IPS-18c (cell line): ENCODE measurements at regions not wholly inside any gene's neighbourhood (a gene's known extent, or its start where the extent isn't known, plus 50 kb on each side); places are given as distances from the start of the nearest gene placed in this dataset.

ENCODE experiments used
- H3K4me3 ChIP-seq: 2 replicates; pipeline ENCODE4 v1.7.0; 2013; ENCODE audit warnings: low read depth, mild to moderate bottlenecking, low read length, moderate library complexity; ENCODE audit not compliant: insufficient read depth
- H3K9me3 ChIP-seq: one replicate; pipeline ENCODE4 v1.6.1; 2013; ENCODE audit warnings: mild to moderate bottlenecking, low read length, moderate library complexity; ENCODE audit not compliant: control insufficient read depth, insufficient read depth

GRCh38 chr4:26162101-26162500 is 158.7 kb upstream of the RBPJ start:
- H3K4me3 ChIP-seq, result no peak overlapping the region
- H3K9me3 ChIP-seq, result no peaks in the 10 kb centered on the region

DNA sequence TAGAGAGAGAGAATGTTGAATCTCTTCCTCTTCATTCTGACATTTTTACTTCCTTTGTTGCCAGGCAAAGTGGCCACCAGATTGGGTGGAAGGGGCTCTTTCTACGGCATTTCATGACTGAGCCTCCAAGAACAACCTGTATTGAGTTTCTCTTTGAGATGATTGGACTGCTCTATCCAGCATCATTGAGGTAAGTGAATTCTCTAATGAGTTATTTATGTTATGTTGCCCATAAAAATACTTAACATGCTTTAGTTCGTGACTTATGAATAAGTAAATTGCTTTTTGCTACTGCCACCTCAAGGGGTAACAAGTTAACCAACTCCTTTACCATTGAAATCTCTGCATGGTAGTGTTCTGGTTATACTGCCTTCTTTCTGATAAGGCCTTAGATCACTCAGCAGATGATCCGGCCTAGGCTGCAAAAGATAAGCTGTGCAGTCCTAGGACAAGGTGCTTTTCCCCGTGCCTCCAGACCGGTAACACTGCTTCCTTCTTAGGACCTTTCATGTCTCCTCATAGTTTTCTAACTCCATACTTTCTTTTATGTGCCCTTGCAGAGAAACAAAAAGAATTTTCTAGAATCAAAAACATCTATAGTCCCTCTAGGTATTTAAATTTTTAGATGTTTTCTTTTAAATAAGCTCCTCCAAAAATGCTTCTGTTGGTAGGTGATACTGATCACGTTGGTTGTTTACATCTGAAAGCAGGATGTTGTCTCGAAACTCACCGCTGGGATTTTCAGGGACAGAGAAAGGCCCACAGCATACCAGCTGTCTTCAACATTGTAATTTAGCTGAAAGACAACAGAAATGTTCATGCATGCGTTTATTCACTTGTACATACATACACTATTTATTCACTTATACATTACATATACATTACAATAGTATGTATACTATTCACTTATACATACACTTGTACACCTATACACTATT is 157.1 kb upstream of the RBPJ start:
- Histone ChIP-seq H3K4me3 (no peak overlapping the region), H3K9me3 (no peaks in the 10 kb centered on the region)

DNA sequence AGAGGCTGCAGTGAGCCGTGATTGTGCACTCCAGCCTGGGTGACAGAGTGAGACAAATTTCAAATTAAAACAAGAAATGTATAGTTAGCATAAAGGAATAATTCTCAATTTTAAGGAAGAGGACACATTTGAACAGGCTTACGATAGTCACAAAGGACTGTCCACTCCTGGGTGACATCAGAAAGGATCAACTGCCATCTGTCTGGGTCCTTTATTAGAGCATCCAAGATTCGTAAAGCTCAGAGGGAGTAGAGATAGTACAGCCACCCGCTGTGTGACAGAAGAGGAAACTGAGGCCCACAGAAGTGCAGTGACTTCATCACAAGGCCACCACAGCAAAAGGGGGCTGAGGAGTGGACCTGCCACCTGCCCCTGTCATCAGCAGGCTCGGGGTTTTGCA is 149.3 kb upstream of the RBPJ start:
- no peak overlapping the region for H3K4me3 ChIP-seq
- H3K9me3 ChIP-seq, result peaks cover 2% of the 10 kb centered on the region

DNA sequence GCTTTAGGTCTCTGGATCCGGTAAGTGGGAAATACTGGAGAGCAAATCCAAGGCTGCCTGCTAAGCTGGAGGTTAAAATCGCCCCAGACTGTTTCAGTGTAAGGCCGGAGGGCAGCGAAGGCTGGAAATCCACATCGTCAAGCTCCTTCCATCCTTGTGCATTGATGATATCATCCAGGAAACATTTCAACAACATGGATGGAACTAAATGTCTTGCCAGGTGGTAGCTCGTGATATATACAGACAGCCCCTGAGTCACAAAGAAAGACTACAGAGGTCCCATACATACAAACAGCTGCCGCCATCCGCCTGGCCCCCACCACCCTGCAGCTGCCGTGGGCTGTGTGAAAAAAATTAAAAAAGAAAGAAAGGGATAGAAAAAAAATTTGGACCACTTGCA is 148.9 kb upstream of the RBPJ start:
- H3K9me3 ChIP-seq, result peaks cover 2% of the 10 kb centered on the region
- no peak overlapping the region for H3K4me3 ChIP-seq

- no peak overlapping the region for H3K4me3 ChIP-seq
Observed at GRCh38 chr4:26173619-26174018, 147.2 kb upstream of the RBPJ start.

GRCh38 chr4:26174027-26174426 is 146.8 kb upstream of the RBPJ start:
- no peak overlapping the region for H3K4me3 ChIP-seq
- H3K9me3 ChIP-seq, result peaks cover 2% of the 10 kb centered on the region

More at GRCh38 chr4:26173619-26174018, 147.2 kb upstream of the RBPJ start:
- peaks cover 2% of the 10 kb centered on the region for H3K9me3 ChIP-seq

GRCh38 chr4:26175006-26175786 is 145.6 kb upstream of the RBPJ start:
- H3K4me3 ChIP-seq, result no peak overlapping the region
- H3K9me3 ChIP-seq, result peaks cover under 1% of the 10 kb centered on the region

GRCh38 chr4:26175905-26176470 is 144.8 kb upstream of the RBPJ start:
- Histone ChIP-seq H3K9me3 (no peaks in the 10 kb centered on the region), H3K4me3 (no peak overlapping the region)

DNA sequence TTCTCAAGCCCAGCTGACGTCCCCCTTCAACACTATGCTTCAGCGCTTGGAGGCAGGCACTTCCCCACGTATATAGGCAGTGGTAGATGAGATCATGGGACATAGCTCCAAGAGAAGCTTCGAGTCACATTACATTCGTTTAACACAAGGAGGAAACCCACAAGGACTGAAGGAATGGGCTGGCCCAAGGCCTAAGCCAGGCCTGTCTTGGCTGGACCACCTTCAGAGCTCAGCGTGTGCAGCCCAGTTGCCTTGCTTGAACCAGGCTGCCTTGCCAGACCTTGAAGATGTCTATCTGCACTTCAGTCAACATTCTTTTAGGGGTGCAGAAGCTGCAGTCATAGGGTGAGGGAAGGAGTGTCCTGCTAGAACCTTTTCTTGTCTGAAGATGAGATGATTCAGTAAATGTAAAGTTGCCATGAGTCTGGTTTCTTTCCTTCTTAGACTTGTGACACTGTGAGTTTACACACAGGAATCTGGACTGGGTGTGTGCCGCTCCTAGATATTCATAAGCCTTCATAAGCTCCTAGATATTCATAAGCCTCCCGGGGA is 144.1 kb upstream of the RBPJ start:
- no peak overlapping the region for H3K4me3 ChIP-seq
- H3K9me3 ChIP-seq, result no peaks in the 10 kb centered on the region

- no peak overlapping the region for H3K4me3 ChIP-seq
- no peaks in the 10 kb centered on the region for H3K9me3 ChIP-seq
Observed at GRCh38 chr4:26178854-26179253, 142.0 kb upstream of the RBPJ start.

GRCh38 chr4:26179316-26179760 is 141.5 kb upstream of the RBPJ start:
- Histone ChIP-seq H3K9me3 (no peaks in the 10 kb centered on the region), H3K4me3 (no peak overlapping the region)

DNA sequence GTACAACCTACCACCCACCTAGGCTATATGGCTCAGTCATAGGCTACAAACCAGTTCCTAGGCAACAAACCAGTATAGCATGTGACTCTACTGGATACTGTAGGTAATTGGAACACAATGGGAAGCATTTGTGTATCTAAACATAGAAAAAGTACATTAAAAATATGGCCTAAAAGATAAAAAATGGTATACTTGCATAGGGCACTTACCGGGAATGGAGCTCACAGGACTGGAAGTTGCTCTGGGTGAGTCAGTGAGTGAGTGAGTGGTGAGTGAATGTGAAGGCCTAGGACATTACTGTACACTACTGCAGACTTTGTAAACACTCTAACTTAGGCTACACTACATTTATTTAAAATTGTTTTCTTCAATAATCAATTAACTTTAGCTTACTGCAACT is 139.2 kb upstream of the RBPJ start:
- H3K9me3 ChIP-seq, result no peaks in the 10 kb centered on the region
- H3K4me3 ChIP-seq, result no peak overlapping the region

- Histone ChIP-seq H3K4me3 (no peak overlapping the region), H3K9me3 (no peaks in the 10 kb centered on the region)
Observed at GRCh38 chr4:26183017-26183416, 137.8 kb upstream of the RBPJ start.

GRCh38 chr4:26185436-26185835 is 135.4 kb upstream of the RBPJ start:
- H3K4me3 ChIP-seq, result no peak overlapping the region
- H3K9me3 ChIP-seq, result no peaks in the 10 kb centered on the region

GRCh38 chr4:26191353-26191752 is 129.5 kb upstream of the RBPJ start:
- Histone ChIP-seq H3K4me3 (no peak overlapping the region), H3K9me3 (no peaks in the 10 kb centered on the region)

DNA sequence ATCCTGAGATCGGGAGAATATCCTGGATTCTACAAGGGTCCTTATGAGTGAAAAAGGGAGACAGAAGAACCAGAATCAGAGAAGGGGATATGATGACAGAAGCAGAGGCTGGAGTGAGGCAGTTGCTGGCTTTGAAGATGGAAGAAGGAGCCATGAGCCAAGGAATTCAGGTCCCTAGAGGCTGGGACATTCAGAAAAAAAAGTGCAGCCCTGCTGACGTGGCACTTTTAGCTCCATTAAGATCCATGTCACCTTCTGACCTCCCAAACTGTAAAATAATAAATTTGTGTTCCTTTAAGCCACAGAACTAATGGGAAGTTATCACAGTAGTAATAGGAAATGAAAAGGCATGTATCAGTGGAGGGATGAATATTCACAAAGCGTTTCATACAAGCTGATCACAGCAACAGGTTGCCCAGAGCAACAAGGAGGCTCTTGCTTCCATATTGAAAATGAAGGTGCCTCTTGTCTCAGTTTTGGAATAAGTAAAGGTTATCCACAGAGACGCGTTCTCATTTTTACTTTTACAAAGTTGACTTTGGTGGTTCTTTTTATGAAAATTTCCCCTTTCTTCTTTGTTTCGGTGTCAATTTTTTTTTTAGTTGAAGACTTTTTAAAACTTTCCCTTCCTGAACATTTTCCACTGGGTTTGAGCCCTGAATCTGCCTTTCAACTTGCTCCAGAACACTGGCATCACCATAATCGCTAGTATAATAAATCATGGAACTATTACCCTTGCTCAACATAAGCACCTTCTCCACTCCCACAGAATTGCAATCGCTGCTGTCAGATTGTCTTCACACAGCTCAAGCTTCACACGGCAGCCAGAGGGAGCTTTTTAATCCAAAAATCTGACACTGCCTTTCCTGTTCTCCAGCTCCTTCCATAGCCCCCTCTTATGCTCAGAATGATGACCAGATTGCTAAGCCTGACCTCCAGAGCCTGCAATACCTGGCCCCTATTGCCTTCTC is 127.6 kb upstream of the RBPJ start:
- Histone ChIP-seq H3K4me3 (no peak overlapping the region), H3K9me3 (no peaks in the 10 kb centered on the region)
